ENCODE measurements at regions not wholly inside any gene's neighbourhood (a gene's known extent, or its start where the extent isn't known, plus 50 kb on each side); places are given as distances from the start of the nearest gene placed in this dataset.
"Not testable (repeated sequence)": the region's sequence is repeated elsewhere in the genome, so short reads cannot be mapped to it uniquely, and the experiment has no call there.

DNA sequence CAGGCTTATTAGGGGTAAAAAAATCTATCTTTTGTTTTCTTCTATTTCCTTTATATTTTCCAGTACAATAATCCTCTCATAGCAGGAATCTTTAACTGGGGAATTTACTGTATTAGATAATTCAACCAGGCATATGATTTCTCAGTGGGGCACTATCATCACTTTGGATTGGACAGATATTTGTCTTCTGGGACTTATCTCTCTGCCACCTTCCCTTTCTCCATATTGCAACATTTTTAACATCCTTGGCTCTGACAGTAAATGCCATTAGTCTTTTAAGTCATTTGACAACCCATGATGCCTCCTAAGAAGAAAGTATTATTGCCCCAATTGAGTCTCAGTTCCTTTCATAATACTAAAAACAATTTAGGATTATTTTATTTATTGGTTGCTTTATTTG lies 304.1 kb downstream of the FGF10 start:
- no peak for DNase-seq (ENCODE audit: extremely low read depth in 1 of 11, low read depth in 9 of 11, low spot score in 4 of 11)

DNA sequence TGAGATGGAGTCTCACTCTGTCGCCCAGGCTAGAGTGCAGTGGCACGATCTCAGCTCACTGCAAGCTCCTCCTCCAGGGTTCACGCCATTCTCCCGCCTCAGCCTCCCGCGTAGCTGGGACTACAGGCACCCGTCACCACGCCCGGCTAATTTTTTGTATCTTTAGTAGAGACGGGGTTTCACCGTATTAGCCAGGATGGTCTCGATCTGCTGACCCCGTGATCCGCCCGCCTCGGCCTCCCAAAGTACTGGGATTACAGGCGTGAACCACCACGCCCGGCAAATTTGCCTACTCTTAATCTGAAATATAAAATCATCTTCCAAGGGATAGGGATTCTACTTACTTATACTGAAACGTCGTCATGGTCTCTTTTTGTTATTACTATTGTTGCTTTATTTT lies 314.7 kb downstream of the FGF10 start:
- DNase-seq (ENCODE audit: extremely low read depth in 1 of 11, low read depth in 9 of 11, low spot score in 4 of 11), result not testable (repeated sequence)

DNA sequence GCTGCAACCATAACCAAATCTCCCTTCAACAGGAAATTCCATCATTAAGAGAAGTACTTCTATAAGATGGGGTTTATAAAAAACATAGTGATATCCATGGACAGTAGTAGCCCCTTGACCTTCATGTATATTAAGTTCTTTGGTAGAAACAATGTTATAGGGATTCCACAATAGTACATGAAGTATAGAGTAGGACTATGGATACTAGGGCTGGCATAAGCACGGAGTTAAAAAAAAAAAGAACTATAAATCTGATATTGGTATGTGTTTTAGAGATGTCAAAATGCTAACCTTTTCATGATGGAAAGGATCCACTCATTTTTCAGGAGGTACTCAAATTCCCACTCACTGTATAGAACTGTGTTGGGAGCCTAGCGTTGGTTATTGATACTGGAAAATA lies 337.6 kb downstream of the FGF10 start:
- no peak for DNase-seq (ENCODE audit: extremely low read depth in 1 of 11, low read depth in 9 of 11, low spot score in 4 of 11)

DNA sequence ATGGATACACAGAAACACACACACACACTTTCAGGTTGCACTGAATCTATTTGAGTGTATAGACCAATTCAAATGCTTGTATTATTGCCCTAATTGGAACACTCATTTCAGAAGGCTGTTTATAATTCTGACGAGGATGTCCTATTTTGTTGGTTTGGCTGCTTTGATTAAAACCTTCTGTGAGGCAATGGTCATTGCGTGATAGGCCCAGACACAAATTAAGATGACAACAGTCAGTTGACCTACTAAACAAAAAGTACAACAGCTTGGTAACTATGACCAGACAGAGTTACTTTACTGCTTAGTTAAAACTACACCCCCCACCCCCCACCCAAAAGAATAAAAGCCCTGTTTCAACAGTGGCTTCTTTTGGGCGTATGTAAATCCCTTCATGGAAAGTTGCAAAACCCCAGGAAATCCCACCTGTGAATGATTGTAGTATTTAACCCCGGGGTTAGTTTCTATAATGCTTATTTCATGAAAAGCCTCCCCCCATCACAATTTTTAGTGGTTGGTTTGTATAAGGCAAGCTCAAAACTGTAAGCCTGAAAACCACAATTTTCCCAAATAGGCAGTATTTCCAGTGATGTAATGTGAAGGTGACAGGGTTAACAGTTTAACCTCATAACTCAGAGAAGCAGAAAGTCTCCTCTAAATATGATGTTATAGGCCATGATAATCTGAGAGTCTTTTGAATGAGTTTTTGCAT lies 340.8 kb downstream of the FGF10 start:
- DNase-seq (ENCODE audit: extremely low read depth in 1 of 11, low read depth in 9 of 11, low spot score in 4 of 11), result peak in 5 of 11 donors; percentile 13 to 20 (median 18)

DNA sequence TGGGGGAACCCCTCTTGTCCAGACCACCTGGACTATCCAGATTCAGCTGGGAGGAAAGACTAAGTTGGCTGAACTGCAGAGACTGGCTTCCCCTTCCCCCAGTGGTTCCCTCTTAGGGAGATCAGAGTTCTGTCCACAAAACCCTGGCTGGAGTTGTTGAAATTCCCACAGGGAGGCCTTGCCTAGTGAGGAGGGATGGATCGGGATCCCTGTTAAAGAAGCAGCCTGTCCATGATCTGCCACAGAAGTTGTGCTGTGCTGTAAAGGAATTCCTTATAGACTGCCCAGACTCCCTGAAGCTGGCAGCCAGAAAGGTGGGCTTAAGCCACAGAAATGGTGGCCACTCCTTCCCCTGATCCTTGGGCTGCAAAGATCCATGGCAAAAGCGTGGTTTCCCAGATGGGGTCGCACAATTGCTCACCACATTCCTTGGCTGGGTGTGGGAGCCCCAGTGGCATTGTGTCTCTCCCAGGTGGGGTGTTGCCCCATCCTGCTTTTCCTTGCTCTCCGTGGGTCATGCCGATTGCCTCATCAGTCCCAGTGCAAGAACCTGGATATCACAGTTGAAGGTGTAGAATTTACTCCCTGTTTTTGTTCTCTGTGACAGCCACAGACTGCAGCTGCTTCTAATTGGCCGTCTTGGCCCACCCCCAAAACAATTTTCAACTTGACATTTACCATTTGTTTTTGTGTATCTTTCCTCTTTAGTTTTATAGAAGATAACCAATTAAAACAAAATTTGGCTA lies 342.4 kb downstream of the FGF10 start:
- peak in 1 of 11 donors; percentile 21 for DNase-seq (ENCODE audit: extremely low read depth in 1 of 11, low read depth in 9 of 11, low spot score in 4 of 11)

DNA sequence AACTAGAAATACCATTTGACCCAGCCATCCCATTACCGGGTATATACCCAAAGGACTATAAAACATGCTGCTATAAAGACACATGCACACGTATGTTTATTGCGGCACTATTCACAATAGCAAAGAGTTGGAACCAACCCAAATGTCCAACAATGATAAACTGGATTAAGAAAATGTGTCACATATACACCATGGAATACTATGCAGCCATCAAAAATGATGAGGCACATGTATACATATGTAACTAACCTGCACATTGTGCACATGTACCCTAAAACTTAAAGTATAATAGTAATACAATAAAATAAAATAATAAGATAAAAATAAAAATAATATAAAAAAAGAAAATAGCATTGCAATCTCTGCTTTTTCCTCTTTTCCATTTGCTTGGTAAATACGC lies 344.7 kb downstream of the FGF10 start:
- DNase-seq (ENCODE audit: extremely low read depth in 1 of 11, low read depth in 9 of 11, low spot score in 4 of 11), result not testable (repeated sequence)

DNA sequence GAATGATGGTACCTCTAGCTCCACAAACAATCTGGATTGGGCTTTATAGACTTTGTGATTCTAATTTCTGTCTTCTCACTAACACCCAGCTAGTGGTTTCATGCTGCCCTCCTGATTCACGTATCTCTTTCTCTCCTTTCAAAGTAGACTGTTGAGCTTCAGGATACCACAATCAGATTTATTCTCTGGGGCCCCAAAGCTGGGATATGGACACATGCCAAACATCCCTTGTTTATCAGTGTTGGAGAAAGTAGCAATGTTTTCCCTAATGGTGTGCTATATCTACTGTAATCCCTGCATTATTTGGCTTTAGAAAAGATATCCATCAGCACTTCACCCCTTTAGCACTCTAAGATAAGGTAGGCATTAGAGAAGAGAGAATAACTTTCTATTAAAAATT lies 361.0 kb downstream of the FGF10 start:
- DNase-seq (ENCODE audit: extremely low read depth in 1 of 11, low read depth in 9 of 11, low spot score in 4 of 11), result no peak

DNA sequence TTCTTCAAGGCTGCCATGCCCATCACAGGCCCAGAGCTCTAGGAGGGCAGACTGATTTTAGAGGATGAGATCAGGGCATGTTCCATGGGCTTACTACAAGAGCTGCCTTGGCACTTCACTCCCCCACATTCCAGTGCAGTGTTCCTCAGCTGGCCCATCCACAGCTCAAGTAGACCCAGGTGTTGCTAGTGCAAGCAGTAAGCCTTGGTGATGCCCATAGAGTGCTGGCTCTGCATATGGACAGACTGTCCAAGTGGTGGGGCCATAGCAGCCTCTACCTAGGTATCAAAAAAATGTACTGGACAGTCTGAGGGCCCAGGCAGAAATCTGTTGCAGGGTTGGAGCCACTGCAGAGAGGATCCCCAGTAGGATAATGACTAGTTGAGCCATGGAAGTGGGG lies 366.6 kb downstream of the FGF10 start:
- no peak for DNase-seq (ENCODE audit: extremely low read depth in 1 of 11, low read depth in 9 of 11, low spot score in 4 of 11)

DNA sequence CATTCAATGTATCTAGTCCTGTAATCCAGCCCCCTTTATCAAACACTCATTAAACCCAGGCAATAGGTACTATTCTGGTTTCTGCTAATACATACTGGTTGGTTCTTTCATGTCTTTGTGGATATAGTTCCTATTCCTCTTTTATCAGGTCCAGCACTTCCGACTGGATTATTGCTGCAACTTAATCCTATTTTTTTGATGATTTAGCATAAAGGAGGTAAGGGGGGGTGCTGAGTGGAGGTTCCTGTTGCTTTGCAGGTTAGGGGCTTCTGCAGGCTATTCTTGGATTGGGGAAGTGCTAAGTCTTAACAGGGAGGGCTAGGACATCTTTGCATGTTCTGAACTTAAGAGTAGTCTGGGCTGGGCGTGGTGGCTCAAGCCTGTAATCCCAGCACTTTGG lies 377.7 kb downstream of the FGF10 start:
- no peak for DNase-seq (ENCODE audit: extremely low read depth in 1 of 11, low read depth in 9 of 11, low spot score in 4 of 11)

DNA sequence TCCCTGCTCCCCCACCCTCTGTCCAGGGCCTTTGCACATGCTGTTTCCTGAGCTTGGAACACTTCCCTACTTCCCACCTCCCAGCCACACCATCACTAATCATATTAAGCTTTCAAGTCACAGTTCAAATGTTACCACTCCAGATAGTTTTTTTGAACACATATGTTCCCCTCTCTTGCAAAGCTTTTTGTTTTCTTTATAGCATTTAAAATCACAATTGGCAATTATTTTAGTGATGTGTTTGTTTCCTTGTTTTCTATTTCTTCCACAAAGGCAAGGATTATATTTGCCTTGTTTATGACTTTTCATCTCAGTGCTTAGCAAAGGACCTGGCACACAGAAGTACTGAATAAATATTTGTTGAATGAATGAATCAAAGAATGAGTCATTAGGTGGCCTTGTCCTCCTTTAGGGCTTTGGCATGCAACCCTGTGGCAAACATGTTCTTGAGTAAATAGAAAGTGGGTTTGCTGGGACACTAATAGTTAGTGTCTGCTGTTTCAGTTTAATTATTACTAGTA lies 386.8 kb downstream of the FGF10 start:
- no peak for DNase-seq (ENCODE audit: extremely low read depth in 1 of 11, low read depth in 9 of 11, low spot score in 4 of 11)

DNA sequence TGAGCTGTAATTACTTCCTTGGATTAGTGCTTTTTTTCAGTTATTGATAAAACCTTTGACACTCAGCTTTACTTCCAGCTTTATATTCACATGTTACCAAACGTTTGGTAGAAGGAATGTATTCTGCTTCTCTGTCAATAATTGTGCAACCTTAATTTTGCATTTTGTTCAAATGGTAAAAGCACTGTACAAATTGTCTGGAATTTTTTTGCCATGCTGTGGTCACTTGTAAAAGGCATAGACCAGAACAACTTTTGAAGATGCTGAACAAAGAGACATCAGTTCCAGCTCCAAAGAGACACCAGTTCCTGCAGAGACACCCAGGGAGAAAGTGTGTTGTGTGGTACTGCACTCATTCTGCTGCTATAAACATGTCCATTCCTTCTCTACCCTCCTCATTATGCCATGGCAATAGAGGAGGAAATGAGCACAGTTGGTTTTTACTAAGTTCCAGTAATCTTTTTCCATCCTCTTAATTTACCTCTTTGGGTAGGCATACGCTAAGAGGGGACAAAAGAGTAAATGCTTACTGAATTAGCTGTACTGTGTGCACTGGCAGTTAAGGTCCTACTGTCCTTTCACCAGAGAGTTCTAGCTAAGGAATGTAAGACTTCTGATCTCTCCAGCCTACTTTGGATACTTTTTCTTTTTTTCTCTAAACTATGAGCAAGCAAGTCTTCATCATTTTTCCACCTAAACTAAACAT lies 387.4 kb downstream of the FGF10 start:
- no peak for DNase-seq (ENCODE audit: extremely low read depth in 1 of 11, low read depth in 9 of 11, low spot score in 4 of 11)

DNA sequence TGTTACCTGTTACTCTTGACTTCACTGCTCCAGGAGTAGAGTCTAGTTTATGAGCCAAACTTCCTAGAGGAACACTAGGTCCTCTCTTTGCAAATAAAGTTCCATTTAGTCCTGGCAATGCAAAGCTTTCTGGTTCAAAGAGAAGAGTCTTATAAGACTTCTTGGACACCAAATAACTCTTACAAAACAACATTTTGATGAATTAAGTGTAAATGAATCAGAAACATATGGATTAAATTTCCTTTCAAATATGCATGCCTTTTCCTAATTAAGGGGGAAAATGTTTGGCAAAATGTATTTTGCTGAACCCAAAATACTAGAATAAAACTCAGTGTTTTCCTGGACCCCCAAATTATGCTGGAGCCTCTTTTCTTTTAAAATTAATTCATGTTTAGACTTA lies 388.0 kb downstream of the FGF10 start:
- DNase-seq (ENCODE audit: extremely low read depth in 1 of 11, low read depth in 9 of 11, low spot score in 4 of 11), result no peak

DNA sequence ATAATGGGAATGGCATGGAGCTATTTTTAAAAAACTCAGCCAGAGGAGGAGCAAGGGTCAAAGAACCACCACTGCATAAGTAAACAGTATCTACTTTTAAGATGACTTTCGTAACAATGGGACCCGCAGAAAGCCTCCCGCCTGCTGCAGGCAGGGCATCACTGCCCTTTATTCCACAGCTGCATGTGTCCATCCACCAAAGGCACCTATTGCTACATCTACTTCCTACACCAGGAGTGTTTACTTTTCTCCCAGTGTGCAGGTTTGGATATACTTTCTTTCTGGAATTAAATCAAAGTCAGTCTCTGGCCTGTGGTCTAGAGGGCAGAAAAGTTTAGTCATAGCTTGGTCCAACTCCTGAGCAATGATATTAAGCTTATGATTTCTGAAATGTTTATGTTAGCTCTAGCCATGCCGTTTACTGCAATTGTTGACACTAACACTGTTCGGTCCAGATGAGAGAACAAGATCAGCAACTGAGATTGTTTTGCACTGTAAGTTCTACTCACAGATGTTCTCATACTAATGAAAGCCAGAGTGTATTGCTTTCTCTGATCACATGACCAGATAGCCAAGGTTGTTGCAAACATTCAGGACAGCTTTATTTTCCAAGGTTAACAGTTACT lies 391.5 kb downstream of the FGF10 start:
- DNase-seq (ENCODE audit: extremely low read depth in 1 of 11, low read depth in 9 of 11, low spot score in 4 of 11), result no peak

DNA sequence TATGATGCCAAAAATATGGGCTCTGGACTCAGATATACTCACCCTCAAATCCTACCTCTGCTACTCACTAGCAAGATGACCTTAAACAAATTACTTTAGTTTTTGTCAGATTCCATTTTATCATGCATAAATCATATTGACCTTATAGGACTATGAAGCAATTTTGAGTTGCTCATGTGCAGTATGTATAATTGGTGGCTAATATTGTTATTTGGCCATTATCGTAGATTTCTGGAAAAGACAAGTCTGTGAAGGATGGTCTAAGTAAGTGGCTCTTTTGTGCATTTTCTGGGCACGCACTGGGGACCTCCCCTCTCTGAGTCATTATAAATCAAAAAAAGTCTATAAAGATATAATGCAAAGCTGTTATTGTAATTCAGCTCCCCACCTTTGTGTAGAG lies 393.0 kb downstream of the FGF10 start:
- DNase-seq (ENCODE audit: extremely low read depth in 1 of 11, low read depth in 9 of 11, low spot score in 4 of 11), result no peak

DNA sequence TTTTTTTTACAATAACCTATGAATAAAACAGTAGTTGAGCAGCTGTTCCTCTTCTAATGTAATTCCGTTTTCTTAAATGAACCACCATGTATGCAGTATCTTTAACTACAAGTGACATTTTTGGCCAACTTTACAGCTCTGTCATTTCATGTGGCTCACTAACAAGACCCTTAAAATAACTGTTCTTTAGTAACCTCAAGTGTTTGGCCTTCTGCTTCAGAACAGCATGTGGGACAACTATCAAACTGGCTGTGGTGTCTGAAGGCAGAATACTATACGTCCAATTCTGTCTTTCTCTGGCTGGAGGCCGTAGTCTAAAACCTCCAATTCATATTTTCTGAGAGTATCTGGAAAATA lies 391.4 kb downstream of the NNT start:
- peak in 1 of 11 donors; percentile 5 for DNase-seq (ENCODE audit: extremely low read depth in 1 of 11, low read depth in 9 of 11, low spot score in 4 of 11)

DNA sequence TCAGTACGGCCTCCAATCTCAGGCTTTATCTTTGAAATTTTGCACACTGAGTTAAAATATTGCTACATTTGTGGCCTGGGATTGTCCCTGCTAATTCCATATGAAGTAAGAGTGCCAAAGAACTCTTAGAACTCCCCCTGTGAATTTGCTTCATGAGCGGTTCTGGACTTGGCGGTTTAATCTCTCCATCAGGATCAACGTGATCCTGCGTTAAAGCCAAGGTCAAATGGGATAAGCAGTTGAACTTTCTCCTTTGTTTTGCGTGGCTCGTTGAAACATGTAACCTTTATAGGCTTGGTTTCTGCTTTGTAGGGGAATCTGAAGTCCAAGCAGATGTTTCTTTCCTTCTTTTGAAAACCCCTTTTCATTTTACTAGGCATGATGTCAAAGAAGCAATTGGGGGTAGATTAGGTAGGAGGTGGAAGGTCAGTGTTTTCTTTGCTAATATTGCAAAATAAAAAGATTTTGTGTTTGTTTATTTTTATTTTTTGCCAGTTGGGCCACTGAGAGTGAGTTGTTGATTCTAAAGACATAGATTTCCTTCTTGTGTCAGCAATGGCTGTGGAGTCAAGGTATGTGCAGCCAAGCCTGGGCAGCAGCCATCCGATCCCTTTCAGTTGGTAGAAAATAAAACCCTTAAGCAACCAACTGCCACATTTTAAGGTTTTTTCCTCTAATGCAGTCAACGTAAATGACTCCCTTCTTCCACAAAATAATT lies 390.8 kb downstream of the NNT start:
- peak in 2 of 11 donors; percentile 7 to 11 for DNase-seq (ENCODE audit: extremely low read depth in 1 of 11, low read depth in 9 of 11, low spot score in 4 of 11)

DNA sequence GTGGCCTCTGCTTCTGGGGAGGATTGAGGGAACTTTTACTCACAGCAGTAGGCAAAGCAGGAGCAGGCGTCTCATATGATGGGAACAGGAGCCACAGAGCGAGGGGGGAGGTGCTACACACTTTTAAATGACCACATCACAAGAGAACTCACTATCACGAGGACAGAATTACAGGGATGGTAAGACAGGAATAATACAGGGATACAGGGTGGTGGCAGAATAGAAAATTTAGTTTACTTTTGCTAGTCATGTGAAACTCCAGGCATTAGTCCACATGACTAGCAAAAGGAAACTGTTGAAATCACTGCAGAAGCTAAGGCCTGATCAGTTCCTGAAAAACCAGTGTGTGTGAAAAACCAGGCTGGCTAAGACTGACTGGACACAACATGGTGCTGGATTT lies 382.4 kb downstream of the NNT start:
- DNase-seq (ENCODE audit: extremely low read depth in 1 of 11, low read depth in 9 of 11, low spot score in 4 of 11), result no peak

DNA sequence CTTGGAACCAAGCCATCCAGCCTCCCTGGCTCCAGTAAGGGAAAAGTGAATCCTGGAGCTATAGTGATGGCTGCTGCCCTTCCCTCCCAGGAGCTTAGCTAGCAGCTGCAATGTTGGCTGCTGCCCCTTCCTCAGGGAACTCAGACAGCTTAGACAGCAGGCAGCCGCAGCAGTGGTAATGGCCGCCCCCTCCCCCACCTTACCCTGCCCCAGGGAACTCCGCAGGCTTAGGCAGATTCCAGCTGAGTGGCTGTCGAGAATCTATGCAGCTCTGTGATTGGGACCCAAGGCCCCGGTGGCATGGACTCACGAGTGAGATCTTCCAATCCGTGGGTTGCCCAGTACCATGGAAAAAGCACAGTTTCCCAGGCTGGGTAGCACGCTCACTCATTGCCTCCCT lies 378.6 kb downstream of the NNT start:
- DNase-seq (ENCODE audit: extremely low read depth in 1 of 11, low read depth in 9 of 11, low spot score in 4 of 11), result no peak

DNA sequence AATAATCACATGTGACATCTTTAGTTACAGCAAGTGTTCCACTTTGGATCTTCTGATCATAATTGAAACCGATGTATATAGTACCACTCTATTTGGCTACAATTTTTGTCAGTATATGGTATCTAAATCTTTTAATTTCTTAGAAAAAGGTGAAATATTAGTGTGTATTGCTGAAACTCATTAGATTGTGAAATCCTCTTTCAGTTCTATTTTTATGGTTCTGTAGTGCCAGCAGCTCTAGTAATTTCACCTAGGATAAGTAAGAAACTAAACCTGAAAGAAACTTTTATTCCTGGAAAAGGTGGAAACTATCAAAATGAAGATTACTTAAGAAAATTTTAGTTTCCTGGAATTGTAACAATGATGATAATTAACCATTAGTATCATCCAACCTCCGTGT lies 370.9 kb downstream of the NNT start:
- DNase-seq (ENCODE audit: extremely low read depth in 1 of 11, low read depth in 9 of 11, low spot score in 4 of 11), result no peak

Data from renal cortex interstitium (tissue), 11 donors.